GM21786 (cell line): ENCODE measurements at regions not wholly inside any gene's neighbourhood (a gene's known extent, or its start where the extent isn't known, plus 50 kb on each side); places are given as distances from the start of the nearest gene placed in this dataset.
"Not testable (repeated sequence)": the region's sequence is repeated elsewhere in the genome, so short reads cannot be mapped to it uniquely, and the experiment has no call there.

Experiments
- ATAC-seq: cut with Tn5 transposase; IDR thresholded peaks from one replicate; pipeline ENCODE4 v1.9.1; 2021; ENCODE audit not compliant: unreplicated experiment

DNA sequence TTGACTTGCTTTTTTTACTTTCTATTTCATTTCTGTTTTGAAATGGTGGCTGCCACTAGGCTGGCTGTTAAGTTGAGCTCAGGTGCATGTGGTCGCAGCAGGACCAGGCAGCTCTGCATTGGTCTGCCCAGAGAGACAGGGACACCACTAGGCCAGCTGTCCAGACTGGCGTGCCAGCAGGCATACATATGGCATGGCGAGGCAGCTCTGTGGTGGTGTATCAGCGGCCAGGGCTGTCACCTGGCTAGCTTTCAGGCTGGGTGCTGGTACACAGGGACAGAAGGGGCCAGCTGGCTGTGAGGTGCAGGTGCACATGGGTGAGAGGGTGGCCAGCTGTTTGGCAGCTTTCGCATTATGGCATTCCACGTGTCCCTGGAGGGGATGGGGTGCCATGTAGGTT is 654.0 kb upstream of the ACO1 start:
- ATAC-seq, result no peak

GRCh38 chr9:31733166-31733565 is 651.3 kb upstream of the ACO1 start:
- ATAC-seq, result no peak

DNA sequence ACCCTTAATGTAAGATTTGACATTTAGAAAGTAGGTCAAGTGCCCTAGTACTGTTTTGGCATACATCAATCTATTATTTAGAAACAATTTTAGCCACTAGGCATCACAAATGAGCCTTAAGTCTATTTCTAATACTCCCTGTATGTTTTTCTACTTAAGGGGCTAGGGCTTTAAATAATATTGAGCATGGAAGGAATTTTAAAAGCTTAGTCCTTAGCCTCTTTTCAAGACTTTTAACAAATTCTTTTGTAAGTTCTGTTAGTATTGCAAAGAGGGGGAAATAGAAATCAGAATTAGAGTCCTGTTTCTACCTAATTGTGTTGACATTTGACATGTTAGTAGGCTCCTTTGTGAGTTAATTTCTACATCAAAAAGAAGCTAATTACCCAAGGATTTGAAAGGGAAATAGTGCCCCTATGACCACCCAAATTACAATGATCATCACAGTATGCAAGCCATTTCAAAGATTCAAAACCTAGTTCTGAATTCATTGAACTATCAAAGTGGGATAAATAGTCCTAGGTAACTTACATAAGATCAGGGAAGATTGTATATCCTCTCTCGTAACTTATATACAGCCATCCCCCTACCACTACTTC is 647.8 kb upstream of the ACO1 start:
- no peak for ATAC-seq

GRCh38 chr9:31740705-31741104 is 643.7 kb upstream of the ACO1 start:
- no peak for ATAC-seq

DNA sequence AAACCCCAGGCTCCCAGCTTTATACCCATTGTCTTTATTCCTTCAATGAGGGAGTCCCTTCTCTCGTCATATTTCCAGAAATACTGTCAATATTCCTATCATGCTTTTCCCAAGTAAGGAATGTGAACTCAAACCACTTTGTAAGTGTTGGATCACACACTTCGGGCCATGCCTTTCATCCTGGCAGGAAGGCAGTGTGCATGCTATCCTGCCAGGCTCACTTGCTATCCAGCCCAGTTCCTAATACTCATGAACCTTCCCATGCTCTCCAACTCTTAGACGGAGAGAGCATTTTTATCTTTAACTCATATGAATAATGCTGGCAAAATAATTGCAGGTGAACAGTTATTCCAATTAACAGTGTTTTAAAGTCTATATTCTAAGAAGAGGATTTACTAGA is 639.9 kb upstream of the ACO1 start:
- no peak for ATAC-seq

DNA sequence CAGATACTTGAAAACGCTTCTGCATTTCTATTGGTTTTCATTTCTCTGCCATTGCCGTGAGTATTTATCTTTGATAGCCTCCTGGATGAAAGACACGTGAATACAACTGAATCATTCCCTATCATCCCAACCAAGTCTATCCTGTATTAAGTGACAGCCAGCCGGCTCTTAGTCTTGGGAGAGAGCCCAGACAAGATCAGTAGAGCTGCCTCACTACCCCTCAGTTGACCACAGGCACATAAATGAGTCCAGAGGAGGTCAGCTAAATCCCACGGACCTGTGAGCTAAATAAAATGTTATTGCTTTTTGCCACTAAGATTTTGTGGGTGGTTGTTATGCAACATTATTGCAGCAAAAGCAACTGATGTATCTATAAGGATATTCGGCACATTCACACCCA is 639.0 kb upstream of the ACO1 start:
- no peak for ATAC-seq

DNA sequence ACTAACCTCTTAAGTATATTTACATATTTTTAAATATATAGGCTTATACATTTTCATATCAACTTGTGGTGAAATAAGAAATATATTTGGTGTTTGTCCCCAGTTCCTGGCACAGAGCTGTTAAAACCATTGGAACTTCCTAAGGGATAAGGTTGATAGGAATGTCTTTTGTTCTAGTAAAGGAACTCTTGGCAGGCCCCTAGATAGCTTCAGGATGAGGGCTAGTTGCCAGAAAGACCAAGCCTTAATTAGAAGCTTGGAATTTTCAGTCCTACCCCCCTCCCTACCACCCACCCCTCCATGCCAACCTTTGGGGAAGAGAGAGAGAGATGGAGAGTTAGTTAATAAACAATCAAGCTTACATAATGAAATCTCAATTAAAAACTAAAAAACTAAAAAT is 638.6 kb upstream of the ACO1 start:
- no peak for ATAC-seq

DNA sequence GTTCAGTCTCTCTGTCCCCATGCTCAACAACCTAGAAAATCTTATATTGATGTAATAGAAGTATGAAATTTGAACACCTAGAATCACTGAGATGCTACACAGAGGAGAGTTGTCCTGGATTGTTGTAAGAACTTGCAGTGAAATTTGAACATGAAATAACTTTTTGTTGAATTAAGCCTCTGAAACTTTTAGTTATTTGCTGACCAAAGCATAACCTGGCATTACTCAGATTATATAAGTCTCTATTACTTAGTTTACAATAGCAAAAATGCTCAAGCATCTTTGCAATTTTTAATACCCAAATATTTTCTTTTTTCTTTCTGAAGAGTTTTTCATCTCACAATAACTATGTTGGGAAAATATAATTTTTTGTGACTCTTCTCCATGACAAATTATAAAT is 630.7 kb upstream of the ACO1 start:
- ATAC-seq, result no peak

GRCh38 chr9:31759703-31760102 is 624.7 kb upstream of the ACO1 start:
- ATAC-seq, result no peak

GRCh38 chr9:31774021-31774420 is 610.4 kb upstream of the ACO1 start:
- not testable (repeated sequence) for ATAC-seq

DNA sequence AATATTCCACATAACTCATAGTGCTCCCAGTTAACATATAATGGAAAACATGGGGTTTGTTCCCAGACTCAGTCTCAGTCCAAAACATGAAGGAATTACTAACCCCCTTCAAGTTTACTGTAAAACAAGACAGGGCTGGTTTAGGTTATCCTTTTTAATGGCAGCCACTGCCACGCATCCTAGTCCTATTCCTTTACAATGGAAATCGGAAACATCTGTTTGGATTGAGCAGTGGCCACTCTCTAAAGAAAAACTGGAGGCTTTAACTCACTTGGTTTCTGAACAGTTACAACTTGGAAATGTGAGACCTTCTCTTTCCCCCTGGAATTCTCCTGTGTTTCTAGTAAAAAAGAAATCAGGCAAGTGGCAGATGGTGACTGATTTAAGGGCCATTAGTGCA is 609.9 kb upstream of the ACO1 start:
- no peak for ATAC-seq

GRCh38 chr9:31776471-31776870 is 608.0 kb upstream of the ACO1 start:
- no peak for ATAC-seq

DNA sequence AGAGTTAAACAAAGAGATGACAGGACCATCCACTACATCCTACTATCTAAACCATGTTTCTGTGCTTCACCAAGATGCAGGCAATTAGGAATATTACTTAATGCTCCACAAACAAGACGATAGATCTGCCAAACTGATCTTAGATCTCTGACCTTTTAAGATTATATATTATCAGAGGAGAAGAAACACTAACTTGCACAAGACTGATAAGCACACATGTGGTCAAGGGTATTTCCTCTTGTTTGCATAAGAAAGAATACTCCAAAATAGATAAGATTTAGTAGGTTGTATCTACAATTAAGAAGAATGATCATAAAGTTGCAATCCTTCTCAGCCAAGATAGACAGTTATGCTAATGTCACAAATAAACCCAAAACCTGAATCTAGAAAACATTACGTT is 601.0 kb upstream of the ACO1 start:
- ATAC-seq, result no peak

- ATAC-seq, result no peak
Measured at GRCh38 chr9:31790720-31791119, 593.7 kb upstream of the ACO1 start.

GRCh38 chr9:31799953-31800609 is 584.4 kb upstream of the ACO1 start:
- no peak for ATAC-seq

DNA sequence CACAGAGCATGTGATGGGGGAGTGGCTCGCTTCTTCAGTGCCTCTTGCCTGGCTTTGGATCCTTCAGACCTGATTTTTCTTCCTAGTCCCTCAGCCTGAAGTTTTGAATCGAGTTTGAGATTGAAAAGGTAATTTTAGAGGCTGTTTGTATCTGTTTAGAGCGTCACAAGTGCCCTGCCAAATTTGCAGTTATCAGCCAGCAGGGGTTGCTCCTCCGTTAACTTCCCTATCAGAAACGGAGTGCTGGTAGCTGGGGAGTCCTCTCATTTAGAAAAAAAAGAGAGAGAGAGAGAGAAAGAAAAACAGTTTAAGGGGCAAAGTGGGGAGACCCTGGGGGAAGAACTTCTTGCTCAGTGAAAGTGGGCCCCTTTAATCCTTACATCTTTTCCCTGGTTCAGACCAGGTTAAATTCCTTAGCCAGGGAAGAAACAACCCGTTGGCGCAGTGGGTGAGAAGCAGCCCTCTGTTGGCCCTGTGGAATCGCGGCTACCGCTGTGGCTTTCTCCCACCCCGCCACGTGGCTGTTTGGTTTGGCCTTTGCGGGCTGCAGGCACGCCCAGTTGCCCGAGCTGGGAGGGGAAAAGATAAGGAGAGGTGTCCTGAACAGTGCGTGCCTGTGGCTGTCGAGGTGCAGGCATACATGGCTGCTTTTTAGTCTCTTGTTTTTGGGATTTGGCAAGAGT is 576.7 kb upstream of the ACO1 start:
- no peak for ATAC-seq

DNA sequence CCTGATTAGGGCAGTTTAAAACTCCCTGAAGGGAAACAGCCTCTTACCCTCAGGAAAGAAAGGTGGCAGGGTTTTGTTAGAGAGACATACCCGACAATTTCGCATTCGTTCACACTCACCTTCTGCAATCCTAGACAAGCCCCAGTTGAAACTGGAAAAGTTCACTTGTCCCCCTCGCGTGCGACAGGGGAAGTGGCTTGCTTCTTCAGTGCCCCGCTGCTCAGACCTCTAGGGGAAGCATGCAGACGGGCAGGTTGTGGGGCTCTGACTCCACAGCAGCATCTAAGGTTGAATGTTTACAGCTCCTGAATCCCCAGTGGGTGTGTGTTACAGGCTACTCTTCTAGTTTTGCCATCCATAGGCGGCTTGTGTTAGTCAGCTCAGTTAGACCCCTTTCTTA is 575.7 kb upstream of the ACO1 start:
- no peak for ATAC-seq

DNA sequence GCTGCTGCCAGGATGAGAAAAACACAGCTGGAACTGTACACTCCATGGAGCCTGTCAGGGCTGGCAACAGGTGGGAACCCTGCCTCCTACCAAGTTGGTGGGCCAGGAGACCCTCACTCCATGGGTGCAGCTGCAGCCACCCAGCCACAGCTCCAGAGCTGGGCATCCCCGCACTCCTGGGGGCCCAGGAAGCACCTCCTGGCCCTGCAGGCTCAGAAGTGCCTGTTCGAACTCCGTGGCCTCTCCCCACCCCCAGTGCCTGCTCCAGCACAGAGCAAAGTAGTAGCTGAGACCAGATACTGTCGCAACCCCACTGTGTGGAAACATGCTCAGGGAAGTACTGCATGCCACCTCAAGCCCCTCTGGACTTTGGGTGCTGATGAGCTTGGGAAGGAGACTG is 564.0 kb upstream of the ACO1 start:
- no peak for ATAC-seq

DNA sequence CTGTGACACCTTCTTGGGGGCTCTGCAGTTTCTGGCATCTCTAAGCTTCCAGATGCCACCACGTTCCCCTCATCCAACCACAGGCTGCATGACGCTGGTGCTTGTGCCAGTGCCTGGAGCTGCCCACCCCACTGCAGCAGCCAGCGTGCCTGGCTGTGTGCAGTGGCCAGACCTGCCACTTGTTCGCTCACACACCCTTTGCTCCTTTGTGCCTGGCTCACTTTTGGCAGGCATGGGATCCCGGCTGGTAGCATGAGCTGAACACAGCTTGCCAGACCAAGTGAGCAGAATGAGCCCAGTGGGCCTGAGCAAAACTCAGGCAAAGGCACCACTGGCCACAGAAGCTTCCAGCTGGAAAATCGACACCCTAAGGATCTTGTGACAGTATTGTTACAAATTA is 562.9 kb upstream of the ACO1 start:
- ATAC-seq, result no peak

- ATAC-seq, result no peak
Measured at GRCh38 chr9:31823365-31823764, 561.1 kb upstream of the ACO1 start.

DNA sequence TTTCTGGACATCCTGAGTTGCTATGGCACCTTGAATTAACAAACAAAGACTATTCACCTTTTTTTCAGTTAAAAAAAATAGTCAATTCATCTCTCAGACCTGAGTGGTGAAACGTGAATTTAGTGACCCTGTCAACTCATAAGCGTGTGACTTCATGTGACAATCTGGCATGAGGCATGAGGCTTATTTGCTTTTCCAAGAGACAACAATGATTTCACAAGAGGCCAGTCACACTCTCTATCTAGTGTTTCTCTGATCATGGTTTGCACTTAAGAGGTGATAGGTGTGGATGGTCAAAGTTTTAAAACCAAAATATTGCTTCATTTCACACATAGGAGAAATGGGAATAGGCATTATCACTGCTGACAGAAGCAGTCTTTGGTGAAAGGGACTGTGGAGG is 559.6 kb upstream of the ACO1 start:
- ATAC-seq, result no peak

GRCh38 chr9:31837211-31837610 is 547.2 kb upstream of the ACO1 start:
- ATAC-seq, result no peak

DNA sequence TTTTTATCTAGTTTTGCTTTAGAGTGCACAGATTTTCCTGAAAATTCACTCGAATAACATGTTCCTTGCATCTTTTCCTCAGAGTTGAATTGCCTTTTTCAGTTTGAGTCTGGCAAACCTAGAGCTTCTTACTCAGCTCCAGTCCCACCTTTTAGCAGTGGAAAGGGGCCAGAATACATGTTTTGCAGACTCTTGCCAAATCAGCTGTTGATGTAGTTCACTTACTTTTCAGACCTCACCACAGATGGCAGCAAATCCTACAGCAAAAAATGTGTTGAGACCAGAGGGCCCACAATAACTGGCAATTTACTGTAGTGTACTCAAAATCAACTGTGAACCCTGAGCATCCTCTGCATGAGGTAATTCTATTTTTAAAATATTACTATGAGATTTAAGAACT is 545.2 kb upstream of the ACO1 start:
- no peak for ATAC-seq
